AG08395 (cell line): ENCODE measurements at regions not wholly inside any gene's neighbourhood (a gene's known extent, or its start where the extent isn't known, plus 50 kb on each side); places are given as distances from the start of the nearest gene placed in this dataset.

ENCODE experiments used
- DNase-seq: peaks from one replicate; pipeline ENCODE4 v3.0.0; 2012; ENCODE audit warnings: mixed read lengths, low spot score

DNA sequence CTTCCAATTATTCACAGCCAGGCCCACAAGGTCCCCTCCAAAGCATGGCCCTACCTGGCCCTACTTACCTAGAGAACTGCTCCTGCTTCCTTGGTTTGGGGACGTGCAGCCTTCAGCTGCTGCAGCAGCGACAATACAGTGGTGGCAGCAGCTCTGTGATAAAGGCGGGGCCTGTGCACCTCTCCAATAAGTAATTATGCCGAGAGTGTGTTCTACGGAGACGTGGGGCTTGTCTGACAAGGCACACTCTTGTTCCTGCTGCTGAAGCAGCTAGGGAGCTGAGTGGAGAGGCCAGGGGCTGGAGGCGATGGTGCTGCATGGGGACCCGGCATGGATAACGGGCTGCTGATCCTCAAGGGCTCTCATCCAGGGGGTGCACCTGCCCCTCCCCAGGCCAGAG is 98.0 kb upstream of the THY1 start:
- no peak for DNase-seq

DNA sequence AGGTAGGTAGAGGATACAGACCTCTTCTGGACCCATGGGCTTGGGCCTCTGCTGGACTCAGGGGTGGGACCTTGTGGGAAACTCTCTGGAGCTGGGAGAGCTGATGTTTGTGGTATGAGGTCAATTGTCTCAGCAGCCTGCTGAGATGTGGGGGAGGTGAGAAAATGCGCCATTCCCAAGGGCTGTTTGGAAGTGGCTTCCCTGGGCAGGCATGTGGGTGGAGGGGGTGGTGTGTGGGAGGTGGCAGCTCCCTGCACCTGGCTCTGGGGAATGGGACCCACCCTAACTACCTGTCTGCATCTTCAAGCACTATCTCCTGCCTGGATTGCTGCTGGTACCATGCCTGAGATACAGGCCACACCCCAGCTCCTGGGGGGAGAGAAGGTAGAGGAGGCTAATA is 97.4 kb upstream of the THY1 start:
- DNase-seq, result no peak

DNA sequence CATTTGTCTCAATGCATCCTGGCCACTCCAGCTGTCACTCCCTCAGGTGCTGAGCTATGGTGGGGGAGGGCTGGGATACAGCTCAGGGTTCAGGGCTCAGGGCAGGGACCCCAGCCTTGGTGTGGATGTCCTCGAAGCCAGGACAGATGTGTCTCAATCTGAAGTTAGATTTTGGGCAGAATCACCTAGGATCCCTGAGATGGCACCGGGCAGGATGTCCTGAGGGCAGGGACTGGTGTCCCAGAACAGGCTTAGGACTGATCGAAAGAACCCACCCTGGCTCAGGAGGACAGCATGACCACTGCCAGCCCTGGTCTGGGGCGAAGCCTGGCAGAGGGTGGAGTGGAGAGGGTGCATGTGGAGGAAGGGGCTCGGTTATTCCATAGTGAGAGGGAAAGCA is 96.8 kb upstream of the THY1 start:
- no peak for DNase-seq

DNA sequence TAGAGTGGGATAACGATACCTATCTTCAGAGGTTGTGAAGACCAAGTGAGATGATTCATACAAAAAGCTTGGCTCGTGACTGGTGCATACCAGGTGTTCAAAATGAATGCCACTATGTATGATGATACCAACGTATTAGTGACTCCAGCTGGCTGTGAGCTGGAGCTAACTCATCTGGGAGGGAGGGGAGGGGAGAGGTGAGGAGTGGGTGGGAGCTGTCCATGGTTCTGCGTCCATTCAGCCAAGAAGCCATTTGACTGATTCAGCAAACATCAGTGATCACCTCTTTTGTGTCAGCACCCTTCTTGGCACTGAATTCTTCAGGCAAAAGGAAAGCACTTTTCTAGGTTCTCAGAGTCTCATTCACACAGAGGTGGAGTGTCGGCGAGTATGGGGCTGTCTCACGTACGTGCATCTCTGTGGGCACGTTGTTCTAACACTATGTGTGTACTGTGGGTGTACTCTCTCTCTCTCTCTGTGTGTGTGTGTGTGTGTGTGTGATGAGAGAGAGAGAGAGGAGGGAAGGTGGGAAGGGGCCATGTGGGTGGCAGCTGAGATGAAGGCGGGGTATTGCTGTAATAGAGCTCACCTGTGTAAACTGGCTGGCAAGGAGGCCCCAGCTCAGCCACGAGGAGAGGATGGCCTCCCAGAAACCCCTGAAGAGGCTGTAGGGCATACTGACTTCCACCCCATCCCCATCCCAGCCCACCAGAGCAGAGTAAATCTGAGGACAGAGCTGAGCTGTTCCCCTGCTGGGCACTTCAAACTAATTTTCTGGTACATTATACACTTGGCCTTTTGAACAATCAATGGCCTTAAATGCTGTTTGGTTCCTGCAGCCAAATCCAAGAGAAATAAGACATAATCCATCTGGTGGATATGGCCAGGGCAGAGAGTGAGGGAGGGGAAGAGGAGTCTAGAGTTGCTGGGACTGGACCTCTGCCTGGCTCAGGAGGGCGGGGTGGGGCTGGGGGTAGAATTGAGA is 96.1 kb upstream of the THY1 start:
- no peak for DNase-seq

DNA sequence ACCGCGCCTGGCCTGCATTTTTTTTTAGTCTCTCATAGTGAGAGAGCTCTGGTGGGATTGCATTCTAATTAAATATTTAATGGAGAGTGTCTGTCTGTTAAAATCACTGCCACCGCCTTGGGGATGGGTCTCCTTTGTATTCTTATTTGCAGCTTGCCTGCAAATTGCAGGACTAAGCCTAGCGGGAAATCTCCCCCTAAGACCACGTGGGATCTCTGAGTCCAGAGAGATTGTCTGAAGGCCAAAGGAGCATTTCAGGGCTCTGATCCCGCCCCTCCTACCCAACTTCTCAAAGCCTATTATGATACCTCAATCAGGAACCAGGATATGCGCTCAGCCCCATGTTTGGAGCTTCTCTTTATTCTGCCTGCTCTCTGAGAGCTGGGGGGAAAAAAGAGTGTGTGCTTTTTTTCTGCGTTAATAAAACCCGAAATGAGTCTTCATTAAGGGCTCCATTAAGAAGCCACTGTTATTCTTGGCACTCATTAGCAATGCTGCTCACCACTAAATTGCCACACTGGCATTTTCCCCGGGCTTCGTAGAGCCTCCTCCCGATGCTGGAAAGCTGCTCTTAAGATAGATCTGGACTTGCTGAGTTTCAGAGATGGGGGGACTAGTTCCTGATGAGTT is 92.9 kb upstream of the THY1 start:
- no peak for DNase-seq

DNA sequence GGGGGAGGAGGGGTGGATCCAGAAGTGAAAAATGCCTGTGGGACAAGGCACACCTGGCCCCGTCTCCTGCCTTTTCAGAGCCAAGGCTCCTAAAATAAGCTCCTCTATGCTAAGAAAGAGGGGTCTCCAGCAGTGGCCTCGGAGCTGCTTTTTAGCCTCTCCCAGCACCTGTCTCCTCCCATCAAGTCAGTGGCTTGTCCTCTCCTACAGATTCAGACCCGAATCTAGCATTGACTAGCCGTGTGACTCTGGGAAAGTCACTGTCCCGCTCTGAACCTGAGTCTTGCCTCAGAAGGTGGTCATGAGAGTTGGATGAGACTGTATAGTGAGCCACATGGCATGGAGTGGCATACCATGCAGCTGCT is 90.8 kb upstream of the THY1 start:
- DNase-seq, result no peak

DNA sequence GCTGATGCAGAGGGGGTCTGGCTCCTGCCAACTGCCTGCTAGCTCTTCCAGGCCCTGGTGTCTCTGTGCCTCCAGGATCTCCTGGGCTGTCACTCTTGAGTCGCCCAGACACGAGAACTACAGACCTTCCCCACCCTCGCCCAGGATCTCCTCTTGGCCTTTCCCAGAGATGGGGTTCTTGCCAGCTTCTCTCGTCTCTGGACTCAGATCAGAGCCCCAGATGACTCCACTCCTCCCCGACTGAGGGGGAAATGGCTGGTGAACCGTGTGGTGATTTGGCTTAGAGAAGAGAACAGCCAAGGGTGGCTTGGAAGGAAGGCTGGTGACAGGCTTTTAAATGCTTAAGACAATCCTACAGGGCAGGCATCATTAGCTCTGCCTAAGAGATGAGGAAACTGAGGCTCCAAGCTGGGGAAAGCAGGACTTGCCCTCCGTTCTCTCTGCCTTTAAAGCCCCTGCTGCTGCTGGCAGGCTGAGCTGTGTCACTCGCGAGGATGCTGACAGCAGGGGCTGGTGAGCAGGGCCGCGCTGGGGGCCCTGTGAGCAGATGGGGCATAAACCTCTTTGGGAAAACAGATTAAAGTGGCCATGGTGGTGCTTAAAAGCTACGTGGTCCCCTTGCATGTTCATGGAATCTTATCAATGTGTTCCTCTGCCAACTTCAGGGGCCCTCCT is 90.3 kb upstream of the THY1 start:
- no peak for DNase-seq

DNA sequence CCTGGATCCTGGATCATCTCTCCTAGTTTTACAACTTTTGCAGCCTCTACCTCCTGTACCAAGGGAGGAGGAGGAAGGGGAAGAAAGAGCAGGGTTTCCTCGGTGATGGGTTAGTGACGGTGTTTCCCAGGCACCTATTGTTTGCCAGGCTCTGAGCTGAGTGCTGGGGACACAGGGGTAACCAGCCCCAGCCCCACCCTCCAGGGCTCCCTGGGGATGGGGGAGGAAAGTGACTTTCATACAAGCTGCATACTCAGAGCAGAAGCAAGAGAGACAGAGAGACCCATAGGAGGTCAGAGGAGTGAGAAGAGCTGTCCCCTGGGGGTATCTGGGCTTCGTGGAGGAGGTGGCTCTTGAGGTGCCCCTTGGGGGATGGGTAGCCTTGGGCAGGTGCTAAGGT is 89.4 kb upstream of the THY1 start:
- no peak for DNase-seq

DNA sequence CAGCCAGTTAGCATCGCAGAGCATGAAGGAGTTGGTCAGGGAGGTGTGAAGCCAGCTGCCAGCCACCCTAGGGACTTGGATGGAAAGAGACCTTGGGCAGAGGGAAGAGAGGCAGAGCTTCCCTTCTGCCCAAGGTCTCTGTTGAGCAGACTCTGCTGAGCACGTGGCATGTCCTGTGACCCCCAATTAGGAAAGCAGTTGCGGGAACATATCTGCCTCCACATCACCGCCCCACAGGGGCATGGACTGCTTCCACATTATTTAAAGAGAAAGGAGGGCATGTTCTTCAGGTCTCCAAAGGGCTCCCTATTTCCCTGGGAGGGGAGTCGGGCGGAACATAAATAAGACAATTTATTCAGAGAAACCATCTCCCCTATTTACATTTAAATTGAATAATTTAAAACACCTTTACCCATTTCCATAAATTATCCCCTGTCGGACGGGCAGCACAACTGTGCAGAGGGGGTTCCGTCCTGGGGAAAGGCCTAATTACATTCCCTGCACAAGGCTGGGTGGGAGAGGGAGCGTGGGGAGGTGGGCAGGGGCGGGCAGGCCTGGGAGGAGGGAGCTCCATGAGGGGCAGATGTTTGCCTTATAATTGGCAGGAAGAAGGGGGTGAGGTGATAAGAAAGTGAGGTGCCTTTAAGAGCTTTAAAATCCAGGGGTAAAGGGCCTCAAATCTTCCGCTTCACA is 88.8 kb upstream of the THY1 start:
- DNase-seq, result no peak

DNA sequence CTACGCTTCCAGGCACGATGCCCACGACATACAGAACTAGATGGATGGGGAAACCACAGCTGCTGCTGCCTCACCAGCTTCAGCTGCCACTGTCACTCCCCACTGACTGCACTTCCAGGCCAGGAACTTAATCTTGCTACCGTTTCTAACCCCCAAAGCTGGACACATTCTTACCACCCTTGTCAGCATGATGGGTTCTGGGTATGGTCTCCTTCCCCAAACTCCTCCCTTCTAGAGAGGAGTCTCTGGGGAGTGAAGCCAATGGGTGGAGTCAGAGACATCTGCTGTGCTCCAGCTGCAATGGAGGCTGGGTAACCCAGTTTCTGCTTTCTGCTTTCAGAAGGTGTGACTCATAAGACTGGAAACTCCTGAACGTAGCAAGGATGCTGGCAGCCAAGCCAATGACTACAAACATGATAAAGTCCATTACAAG is 87.0 kb upstream of the THY1 start:
- peak; percentile 93 for DNase-seq

DNA sequence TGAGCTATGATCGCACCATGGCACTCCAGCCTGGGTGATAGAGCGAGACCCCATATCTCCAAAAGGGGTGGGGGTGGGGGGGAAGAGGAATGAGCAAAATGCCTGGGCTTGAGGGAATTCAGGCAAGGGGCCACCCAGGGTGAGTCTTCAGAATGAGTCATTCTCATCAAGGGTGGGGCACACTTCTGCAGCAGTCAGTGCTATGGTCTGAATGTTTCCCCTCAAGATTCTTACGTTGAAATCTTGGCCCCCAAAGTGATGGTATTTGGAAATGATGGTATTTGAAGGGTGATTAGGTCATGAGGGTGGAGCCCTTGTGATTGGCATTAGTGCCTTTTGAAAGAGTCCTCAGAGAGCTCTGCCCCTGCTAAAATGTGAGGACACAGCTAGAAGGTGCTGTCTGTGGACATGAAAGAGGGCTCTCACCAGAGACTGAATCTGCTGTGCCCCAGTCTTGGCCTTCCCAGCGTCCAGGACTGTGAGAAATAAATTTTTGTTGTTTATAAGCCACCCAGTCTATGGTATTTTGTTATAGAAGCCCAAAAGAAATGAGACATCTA is 86.4 kb upstream of the THY1 start:
- peak; percentile 31 for DNase-seq

DNA sequence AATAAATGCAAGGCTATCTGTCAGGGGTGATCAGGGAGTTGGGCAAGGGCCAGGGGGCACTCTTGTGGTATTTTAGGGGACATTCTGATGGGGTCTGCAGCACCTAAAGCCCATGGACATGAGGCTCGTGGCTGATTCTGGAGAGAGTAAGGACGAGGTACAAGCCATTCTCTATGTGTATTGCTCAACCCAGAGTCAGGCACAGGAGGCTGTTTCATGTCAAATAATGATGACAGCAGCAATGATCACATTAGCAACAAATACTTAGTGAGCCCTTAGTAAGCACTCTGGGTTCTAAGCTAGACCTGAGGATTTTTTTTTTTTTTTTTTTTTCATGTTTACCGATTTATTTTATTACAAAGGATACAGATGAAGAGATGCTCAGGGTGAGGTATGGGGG is 83.5 kb upstream of the THY1 start:
- DNase-seq, result no peak

DNA sequence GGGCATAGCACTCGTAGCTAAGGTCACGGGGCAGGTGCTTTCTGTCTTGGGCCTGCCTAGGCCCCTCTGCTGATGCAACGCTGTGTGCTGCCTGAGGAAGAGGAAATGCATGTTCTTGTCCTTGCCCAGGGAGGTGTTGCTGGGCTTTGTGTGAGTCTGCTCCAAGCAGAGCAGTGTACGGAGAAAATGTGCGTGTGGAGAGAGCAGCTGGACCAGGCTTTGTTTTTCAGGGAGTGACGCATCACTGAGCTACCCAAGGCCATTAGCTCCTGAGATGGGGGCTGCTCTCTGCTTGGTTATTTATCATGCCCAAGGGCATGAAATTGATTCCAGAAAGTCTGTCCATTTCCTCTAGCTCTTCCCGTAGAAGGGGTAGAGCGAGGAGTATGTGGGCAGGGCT is 82.9 kb upstream of the THY1 start:
- peak; percentile 41 for DNase-seq

DNA sequence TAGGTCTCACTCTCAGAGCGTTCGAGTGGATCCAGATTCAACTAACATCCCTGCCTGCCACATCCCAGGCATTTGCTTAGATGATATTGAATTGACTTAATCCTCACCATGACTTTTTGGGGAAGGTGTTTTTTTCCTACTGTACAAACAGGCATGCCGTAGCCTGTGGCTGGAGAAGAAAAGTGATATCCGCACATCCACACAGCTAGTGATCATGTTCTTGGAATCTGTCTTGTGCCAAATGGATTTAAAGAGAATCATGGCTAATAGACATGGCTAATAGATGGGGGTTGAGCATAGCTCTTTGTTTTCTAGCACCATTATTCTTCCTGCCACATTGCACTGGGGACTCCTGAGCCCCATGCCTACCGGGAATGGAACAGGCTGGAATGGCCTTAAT is 82.1 kb upstream of the THY1 start:
- no peak for DNase-seq

DNA sequence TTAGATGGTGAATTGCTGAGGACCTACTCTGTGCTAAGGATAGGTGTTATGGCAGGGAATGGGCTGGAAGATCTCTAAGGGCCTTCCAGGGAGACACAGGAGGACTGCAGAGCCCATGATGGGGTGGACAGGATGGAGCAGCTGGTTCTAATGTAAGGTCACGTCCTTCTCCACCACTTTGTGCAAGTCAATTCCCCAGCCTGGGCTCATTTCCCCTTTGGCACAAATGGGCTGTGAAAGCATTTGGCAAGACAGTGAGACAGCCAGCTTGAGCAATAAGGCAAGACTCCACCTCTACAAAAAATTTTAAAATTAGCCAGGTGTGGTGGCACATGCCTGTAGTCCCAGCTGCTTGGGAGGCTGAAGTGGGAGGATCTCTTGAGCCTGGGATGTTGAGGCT is 81.4 kb upstream of the THY1 start:
- no peak for DNase-seq

DNA sequence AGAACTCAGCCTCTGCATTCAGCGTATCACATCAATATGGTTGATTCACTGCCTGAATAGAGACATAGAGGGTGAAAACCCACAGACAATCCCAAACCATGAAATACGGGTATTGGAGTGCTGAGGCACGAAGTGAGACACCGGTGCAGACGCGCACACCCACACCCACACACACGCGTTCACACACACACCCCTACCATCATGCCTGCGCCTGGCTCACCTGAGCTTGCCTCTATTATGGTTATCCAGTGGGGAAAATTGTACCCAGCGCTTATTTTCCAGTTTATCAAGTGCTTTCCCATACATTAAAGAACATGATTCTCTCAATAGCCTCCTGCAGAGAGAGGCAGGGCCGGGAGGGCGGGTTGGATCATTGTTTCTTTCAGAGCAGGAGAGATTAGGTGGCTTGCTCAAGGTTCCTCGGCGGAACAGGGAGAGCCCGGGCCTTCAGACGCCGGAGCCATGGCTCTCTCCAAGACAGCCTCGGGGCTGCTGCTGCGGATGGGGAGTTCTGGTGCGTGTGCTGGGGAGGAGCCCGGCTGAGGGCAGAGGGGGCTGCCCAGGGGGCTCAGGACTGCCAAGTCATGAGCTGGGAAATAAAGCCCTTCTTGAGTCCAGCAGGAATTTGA is 78.9 kb upstream of the THY1 start:
- no peak for DNase-seq

DNA sequence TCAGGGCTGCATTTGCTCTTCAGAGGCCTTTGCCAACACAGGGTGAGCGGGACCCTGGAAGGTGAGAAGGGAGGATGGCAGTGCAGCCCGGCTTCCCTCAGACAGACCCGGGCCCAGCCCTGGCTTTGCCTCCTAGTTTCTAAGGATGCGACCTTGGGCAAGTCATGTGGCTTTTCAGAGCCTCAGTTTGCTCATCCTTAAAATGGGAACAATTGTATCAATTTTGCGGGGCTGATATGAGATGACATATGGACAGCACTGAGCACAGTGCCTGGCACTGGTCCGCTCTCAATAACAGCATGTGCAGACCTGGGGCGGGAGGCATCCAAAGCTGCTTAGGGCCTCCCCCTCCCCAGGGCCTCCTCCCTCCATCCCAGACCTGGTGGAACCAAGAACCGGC is 74.7 kb upstream of the THY1 start:
- DNase-seq, result no peak

DNA sequence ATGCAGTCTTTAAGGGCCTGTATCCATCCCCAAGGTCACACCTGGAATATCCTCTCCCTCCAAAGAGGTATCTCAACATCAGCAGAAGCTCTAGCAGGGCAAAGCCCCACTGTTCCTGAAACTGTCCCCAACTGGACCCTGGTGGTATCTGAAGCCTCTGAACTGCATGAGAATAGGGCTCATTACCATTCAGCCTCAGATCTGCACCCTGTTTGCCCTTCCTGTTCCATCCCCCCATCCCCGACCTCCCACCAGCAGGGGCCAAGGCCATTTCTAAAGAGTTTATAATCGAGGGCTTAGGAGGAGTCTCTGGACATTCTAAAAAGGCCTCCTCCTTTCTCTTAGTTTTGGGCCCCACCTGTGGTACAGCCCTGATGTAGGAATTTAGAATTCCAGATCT is 74.0 kb upstream of the THY1 start:
- no peak for DNase-seq

DNA sequence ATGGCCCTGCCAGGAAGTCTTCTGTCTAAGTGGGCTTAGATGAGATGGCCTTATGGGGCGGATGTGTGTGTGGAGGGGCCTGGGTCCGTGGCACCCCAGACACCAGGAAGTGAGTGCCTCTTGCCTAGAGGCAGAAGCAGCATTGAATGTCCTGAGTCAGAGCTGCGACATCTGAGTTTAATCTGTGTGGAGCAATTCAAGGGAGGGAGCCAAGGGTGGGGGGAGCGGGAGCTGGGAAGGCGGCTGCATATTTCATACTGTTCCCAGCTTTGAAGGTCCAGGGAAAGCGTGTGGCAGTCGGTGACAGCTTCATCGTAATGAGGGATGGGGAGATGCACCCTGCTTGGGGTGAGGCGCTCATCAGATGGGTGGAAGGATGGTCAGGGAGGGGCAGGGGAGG is 73.5 kb upstream of the THY1 start:
- DNase-seq, result peak; percentile 70

DNA sequence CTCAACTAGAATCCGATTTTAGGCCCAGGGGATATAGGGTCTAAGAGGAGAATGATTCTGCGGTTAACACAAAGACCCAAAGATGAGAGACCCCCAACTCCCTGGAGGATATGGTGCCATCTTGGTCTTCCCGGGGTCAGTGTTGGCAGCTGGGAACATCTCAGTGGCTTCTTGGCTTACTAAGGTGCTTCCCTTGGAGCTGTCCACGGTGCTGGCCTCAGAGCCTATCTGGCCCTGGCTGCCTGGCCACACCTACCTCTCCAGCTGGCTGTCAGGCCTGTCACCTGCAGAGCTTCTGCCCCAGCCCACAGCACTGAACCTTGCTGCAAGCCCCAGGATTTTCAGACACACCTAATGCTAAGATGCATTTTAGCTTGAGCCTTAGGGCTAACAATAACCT is 70.7 kb upstream of the THY1 start:
- no peak for DNase-seq

DNA sequence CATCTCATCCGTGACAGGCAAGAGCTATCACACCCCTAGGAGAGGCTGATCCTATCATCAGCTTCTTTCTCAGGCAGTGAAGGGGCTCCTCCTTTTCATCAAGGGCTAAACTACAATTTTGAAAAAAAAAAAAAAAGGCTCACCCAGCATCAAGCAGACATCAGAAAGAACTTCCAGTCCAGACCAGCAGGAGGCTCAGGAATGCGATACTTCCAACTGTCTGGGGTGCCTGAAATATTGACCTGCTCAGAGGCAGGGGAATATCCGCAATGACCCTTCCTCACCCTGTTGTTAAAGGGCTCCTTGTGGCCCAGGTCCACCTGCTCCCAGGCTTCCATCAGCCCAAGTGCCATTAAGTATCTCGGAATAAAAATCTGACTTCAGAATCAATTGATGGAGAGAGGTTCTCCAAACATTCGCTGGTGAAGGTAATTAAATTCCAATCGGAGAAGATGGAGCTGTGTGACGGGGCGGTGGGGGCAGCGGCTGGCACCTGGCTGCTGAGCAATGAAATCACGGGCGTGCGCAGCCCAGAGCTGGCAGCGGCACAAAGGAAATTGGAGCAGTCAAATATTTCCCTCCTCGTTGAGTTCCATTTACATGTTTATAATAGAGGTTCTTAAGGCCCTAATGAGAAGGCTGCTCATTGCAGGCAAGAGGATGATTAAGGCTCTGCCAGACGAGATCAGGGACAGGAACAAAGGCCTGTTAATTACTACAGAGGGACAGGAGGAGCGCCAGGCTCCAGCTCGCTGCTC is 69.0 kb upstream of the THY1 start:
- peak; percentile 21 for DNase-seq
